H9 (cell line): ENCODE measurements at regions not wholly inside any gene's neighbourhood (a gene's known extent, or its start where the extent isn't known, plus 50 kb on each side); places are given as distances from the start of the nearest gene placed in this dataset.
"Not testable (repeated sequence)": the region's sequence is repeated elsewhere in the genome, so short reads cannot be mapped to it uniquely, and the experiment has no call there.

ENCODE experiments used
- DNase-seq: peaks from one replicate; pipeline ENCODE4 v3.0.0-alpha.2; 2017
- H2AFZ ChIP-seq: one replicate; pipeline ENCODE4 v1.6.1; 2013; ENCODE audit warnings: mild to moderate bottlenecking, low read length, control low read depth, moderate library complexity
- H2AK5ac ChIP-seq: 2 replicates; pipeline ENCODE4 v1.6.1; 2013; ENCODE audit warnings: low read length, control low read depth, mixed read lengths; ENCODE audit not compliant: insufficient read length
- H2BK120ac ChIP-seq: one replicate; pipeline ENCODE4 v1.6.1; 2013; ENCODE audit warnings: low read depth, mild to moderate bottlenecking, low read length, control low read depth, inconsistent platforms; ENCODE audit not compliant: poor library complexity, severe bottlenecking
- H2BK12ac ChIP-seq: 2 replicates; pipeline ENCODE4 v1.6.1; 2013; ENCODE audit warnings: low read length, control low read depth, mixed read lengths, low read depth; ENCODE audit not compliant: insufficient read length
- H2BK15ac ChIP-seq: 2 replicates; pipeline ENCODE4 v1.6.1; 2013; ENCODE audit warnings: low read depth, low read length, control low read depth
- H2BK20ac ChIP-seq: one replicate; pipeline ENCODE4 v1.6.1; 2013; ENCODE audit warnings: low read depth, mild to moderate bottlenecking, low read length, control low read depth, inconsistent platforms; ENCODE audit not compliant: poor library complexity, severe bottlenecking
- H2BK5ac ChIP-seq: 2 replicates; pipeline ENCODE4 v1.6.1; 2013; ENCODE audit warnings: low read length, control low read depth, mixed read lengths; ENCODE audit not compliant: insufficient read length
- H3K14ac ChIP-seq: 2 replicates; pipeline ENCODE4 v1.6.1; 2013; ENCODE audit warnings: low read length, control low read depth; ENCODE audit not compliant: insufficient read depth
- H3K18ac ChIP-seq: 2 replicates; pipeline ENCODE4 v1.6.1; 2013; ENCODE audit warnings: low read depth, mild to moderate bottlenecking, mixed read lengths, low read length, control low read depth; ENCODE audit not compliant: insufficient read length
- H3K23ac ChIP-seq: 2 replicates; pipeline ENCODE4 v1.6.1; 2013; ENCODE audit warnings: low read length, control low read depth, mixed read lengths, low read depth; ENCODE audit not compliant: insufficient read length
- H3K23me2 ChIP-seq: 2 replicates; pipeline ENCODE4 v1.6.1; 2013; ENCODE audit warnings: low read depth, mild to moderate bottlenecking, mixed read lengths, low read length, control low read depth; ENCODE audit not compliant: insufficient read length, poor library complexity, severe bottlenecking
- H3K27ac ChIP-seq: 2 replicates; pipeline ENCODE4 v1.5.1; 2013; ENCODE audit warnings: low read length, control low read depth, mixed read lengths, low read depth; ENCODE audit not compliant: insufficient read length
- H3K27me3 ChIP-seq: 2 replicates; pipeline ENCODE4 v1.6.1; 2013; ENCODE audit warnings: low read length, control low read depth, inconsistent platforms; ENCODE audit not compliant: insufficient read depth
- H3K4ac ChIP-seq: 2 replicates; pipeline ENCODE4 v1.6.1; 2013; ENCODE audit warnings: low read depth, mild to moderate bottlenecking, control low read depth, inconsistent platforms, low read length, moderate library complexity
- H3K4me1 ChIP-seq: 2 replicates; pipeline ENCODE4 v1.6.1; 2013; ENCODE audit warnings: low read length, control low read depth, inconsistent platforms; ENCODE audit not compliant: insufficient read depth
- H3K4me2 ChIP-seq: 2 replicates; pipeline ENCODE4 v1.6.1; 2013; ENCODE audit warnings: low read length, control low read depth, mixed read lengths; ENCODE audit not compliant: insufficient read length, insufficient read depth
- H3K56ac ChIP-seq: 2 replicates; pipeline ENCODE4 v1.6.1; 2013; ENCODE audit warnings: low read depth, mild to moderate bottlenecking, mixed read lengths, low read length, control low read depth; ENCODE audit not compliant: insufficient read length
- H3K79me1 ChIP-seq: 2 replicates; pipeline ENCODE4 v1.6.1; 2013; ENCODE audit warnings: low read depth, mild to moderate bottlenecking, moderate library complexity, low read length, control low read depth, inconsistent platforms; ENCODE audit not compliant: insufficient read depth, poor library complexity, severe bottlenecking
- H3K79me2 ChIP-seq: 2 replicates; pipeline ENCODE4 v1.6.1; 2013; ENCODE audit warnings: low read length, control low read depth, inconsistent platforms; ENCODE audit not compliant: insufficient read depth
- H3K9ac ChIP-seq: 2 replicates; pipeline ENCODE4 v1.6.1; 2013; ENCODE audit warnings: low read length, control low read depth, mixed read lengths; ENCODE audit not compliant: insufficient read length; ENCODE audit errors: extremely low read depth
- H3K9me3 ChIP-seq: one replicate; pipeline ENCODE4 v1.6.1; 2013; ENCODE audit warnings: low read depth, low read length, inconsistent platforms; ENCODE audit not compliant: control insufficient read depth
- H3T11ph ChIP-seq: one replicate; pipeline ENCODE4 v1.6.1; 2013; ENCODE audit warnings: mild to moderate bottlenecking, low read length, control low read depth, inconsistent platforms
- H4K20me1 ChIP-seq: one replicate; pipeline ENCODE4 v1.6.1; 2013; ENCODE audit not compliant: control insufficient read depth, insufficient read length, insufficient read depth
- H4K5ac ChIP-seq: 2 replicates; pipeline ENCODE4 v1.6.1; 2013; ENCODE audit warnings: low read depth, mild to moderate bottlenecking, mixed read lengths, low read length, control low read depth; ENCODE audit not compliant: insufficient read length
- H4K8ac ChIP-seq: replicated peaks from 2 replicates; pipeline ENCODE4 v1.6.1; 2013; ENCODE audit warnings: low read length, control low read depth, mixed read lengths, low read depth; ENCODE audit not compliant: insufficient read length
- H4K91ac ChIP-seq: 2 replicates; pipeline ENCODE4 v1.6.1; 2013; ENCODE audit warnings: low read depth, mild to moderate bottlenecking, moderate library complexity, mixed read lengths, low read length, control low read depth; ENCODE audit not compliant: insufficient read length
- H3K27ac Mint-ChIP-seq, 3 experiments: 2 replicates in 2 of 3; 3 replicates in 1 of 3; pipeline ENCODE4 v1.8.0; 2020 to 2021; ENCODE audit warnings: mixed read lengths in 3 of 3, mild to moderate bottlenecking in 1 of 3, moderate library complexity in 1 of 3
- H3K27me3 Mint-ChIP-seq: 2 replicates; pipeline ENCODE4 v1.8.0; 2021; ENCODE audit warnings: low read depth, mild to moderate bottlenecking, moderate library complexity, mixed read lengths
- H3K36me3 Mint-ChIP-seq, 3 experiments: 2 replicates in 2 of 3; 3 replicates in 1 of 3; pipeline ENCODE4 v1.8.0; 2020 to 2021; ENCODE audit warnings: low read depth in 3 of 3, mixed read lengths in 3 of 3; ENCODE audit not compliant: insufficient read depth in 1 of 3
- H3K4me1 Mint-ChIP-seq, 2 experiments: 2 replicates each; pipeline ENCODE4 v1.8.0; 2020; ENCODE audit warnings: mixed read lengths in 2 of 2
- H3K4me3 Mint-ChIP-seq, 2 experiments: 2 replicates in 1 of 2; 3 replicates in 1 of 2; pipeline ENCODE4 v1.8.0; 2020 to 2021; ENCODE audit warnings: mild to moderate bottlenecking in 2 of 2, mixed read lengths in 2 of 2, moderate library complexity in 1 of 2
- H3K9me3 Mint-ChIP-seq, 2 experiments: 2 replicates in 1 of 2; 3 replicates in 1 of 2; pipeline ENCODE4 v1.8.0; 2020; ENCODE audit warnings: mild to moderate bottlenecking in 2 of 2, mixed read lengths in 2 of 2, moderate library complexity in 1 of 2
- CTCF ChIP-seq: fragments of 200-600 bp; sonication (generic); conservative IDR thresholded peaks from 3 replicates; pipeline ENCODE4 v1.8.0; 2021; ENCODE audit warnings: antibody characterized with exemption, mild to moderate bottlenecking
- WGBS: extraction: QIAGEN DNeasy Blood & Tissue Kit; methylation state at CpG from one replicate; pipeline ENCODE4 v1.1.7; 2013; ENCODE audit warnings: missing lambda C conversion rate, low lambda C conversion rate, mixed read lengths; ENCODE audit not compliant: insufficient read length; ENCODE audit errors: extremely low coverage; 5-methylcytosine and 5-hydroxymethylcytosine counted together

- no peaks in the 10 kb centered on the region for H3K4me1 Mint-ChIP-seq
- WGBS: no CpG with 5 or more reads among the region's 4 CpGs
- no peaks in the 10 kb centered on the region for H3K4me1 ChIP-seq
These were observed 69.7 kb downstream of the RFPL4B start for GRCh38 chr6:112416866-112417265.

GRCh38 chr6:112427011-112427410 is 79.9 kb downstream of the RFPL4B start:
- H3K4me1 Mint-ChIP-seq, H3T11ph ChIP-seq, H3K27me3 ChIP-seq, H4K8ac ChIP-seq, H3K79me2 ChIP-seq, H3K23me2 ChIP-seq, H2AFZ ChIP-seq, H3K4me2 ChIP-seq, H3K56ac ChIP-seq, H2BK120ac ChIP-seq, H3K18ac ChIP-seq, H2BK5ac ChIP-seq, H3K36me3 Mint-ChIP-seq, H3K27me3 Mint-ChIP-seq, DNase-seq, H4K91ac ChIP-seq, H4K5ac ChIP-seq, H2BK15ac ChIP-seq, H3K4ac ChIP-seq, H3K9me3 Mint-ChIP-seq, H4K20me1 ChIP-seq, H3K4me1 ChIP-seq, H2AK5ac ChIP-seq, H3K79me1 ChIP-seq, H3K27ac Mint-ChIP-seq, H2BK20ac ChIP-seq, H3K4me3 Mint-ChIP-seq, H2BK12ac ChIP-seq, H3K9me3 ChIP-seq, H3K23ac ChIP-seq, H3K27ac ChIP-seq, H3K9ac ChIP-seq, H3K14ac ChIP-seq: not testable (repeated sequence)
- no CpG with 5 or more reads among the region's 4 CpGs for WGBS

More at GRCh38 chr6:112416866-112417265, 69.7 kb downstream of the RFPL4B start:
- H3K23me2 ChIP-seq: no peaks in the 10 kb centered on the region
- H3K4me2 ChIP-seq: no peak overlapping the region
- H3K14ac ChIP-seq: no peak overlapping the region
- H2AFZ ChIP-seq: no peak overlapping the region
- no peaks in the 10 kb centered on the region for H3K79me1 ChIP-seq
- H2AK5ac ChIP-seq: no peak overlapping the region
- no peak overlapping the region for H3T11ph ChIP-seq
- no peak for DNase-seq
- Mint-ChIP-seq H3K9me3 (peaks cover 3 to 9% of the 10 kb centered on the region in 2 experiments; a peak in 3 of 5 replicates), H3K36me3 (peaks cover 0 to 4% (median 0%) of the 10 kb centered on the region in 3 experiments; a peak in 3 of 7 replicates), H3K27ac (no peak overlapping the region), H3K4me3 (no peak overlapping the region), H3K27me3 (no peaks in the 10 kb centered on the region)
- H4K5ac ChIP-seq: no peak overlapping the region
- H3K9me3 ChIP-seq: no peaks in the 10 kb centered on the region
- no peak overlapping the region for H2BK5ac ChIP-seq
- no peak overlapping the region for H3K18ac ChIP-seq
- no peak overlapping the region for H3K9ac ChIP-seq
- no peak overlapping the region for H4K8ac ChIP-seq
- H2BK12ac ChIP-seq: no peak overlapping the region
- no peak overlapping the region for H2BK120ac ChIP-seq
- H3K79me2 ChIP-seq: no peaks in the 10 kb centered on the region
- no peak overlapping the region for H3K23ac ChIP-seq
- H3K4ac ChIP-seq: no peak overlapping the region
- no peaks in the 10 kb centered on the region for H4K20me1 ChIP-seq
- no peak overlapping the region for H2BK15ac ChIP-seq
- H4K91ac ChIP-seq: no peak overlapping the region
- no peaks in the 10 kb centered on the region for H3K27me3 ChIP-seq
- H3K56ac ChIP-seq: no peak overlapping the region
- H2BK20ac ChIP-seq: no peak overlapping the region
- TF ChIP-seq CTCF: no peak
- H3K27ac ChIP-seq: no peak overlapping the region
